Right lobe of liver (tissue), 4 donors: ENCODE measurements at regions not wholly inside any gene's neighbourhood (a gene's known extent, or its start where the extent isn't known, plus 50 kb on each side); places are given as distances from the start of the nearest gene placed in this dataset.

Experiments
- POLR2A ChIP-seq: fragments of 450-650 bp; IDR thresholded peaks from one replicate; pipeline ENCODE4 v1.6.1; 2017; ENCODE audit warnings: antibody characterized with exemption, mild to moderate bottlenecking
- TF ChIP-seq, protein P1 (sequence below), 4 donors: fragments of 200-600 bp in 3 of 4; fragments of 450-650 bp in 1 of 4; IDR thresholded peaks; one replicate each; pipeline versions ENCODE4 v1.5.1 to v1.8.0; 2016 to 2022; ENCODE audit warnings: antibody characterized with exemption in 4 of 4, mild to moderate bottlenecking in 2 of 4
- donor health status: DM: no; HTN: no; CAD: no.
- donor health status: DM: no; HTN: no; CAD: no.
- donor health status: DM: no; HTN: yes; CAD: no.

GRCh38 chr5:93915142-93915553 lies 173.7 kb upstream of the POU5F2 start:
- TF ChIP-seq, protein P1, sequence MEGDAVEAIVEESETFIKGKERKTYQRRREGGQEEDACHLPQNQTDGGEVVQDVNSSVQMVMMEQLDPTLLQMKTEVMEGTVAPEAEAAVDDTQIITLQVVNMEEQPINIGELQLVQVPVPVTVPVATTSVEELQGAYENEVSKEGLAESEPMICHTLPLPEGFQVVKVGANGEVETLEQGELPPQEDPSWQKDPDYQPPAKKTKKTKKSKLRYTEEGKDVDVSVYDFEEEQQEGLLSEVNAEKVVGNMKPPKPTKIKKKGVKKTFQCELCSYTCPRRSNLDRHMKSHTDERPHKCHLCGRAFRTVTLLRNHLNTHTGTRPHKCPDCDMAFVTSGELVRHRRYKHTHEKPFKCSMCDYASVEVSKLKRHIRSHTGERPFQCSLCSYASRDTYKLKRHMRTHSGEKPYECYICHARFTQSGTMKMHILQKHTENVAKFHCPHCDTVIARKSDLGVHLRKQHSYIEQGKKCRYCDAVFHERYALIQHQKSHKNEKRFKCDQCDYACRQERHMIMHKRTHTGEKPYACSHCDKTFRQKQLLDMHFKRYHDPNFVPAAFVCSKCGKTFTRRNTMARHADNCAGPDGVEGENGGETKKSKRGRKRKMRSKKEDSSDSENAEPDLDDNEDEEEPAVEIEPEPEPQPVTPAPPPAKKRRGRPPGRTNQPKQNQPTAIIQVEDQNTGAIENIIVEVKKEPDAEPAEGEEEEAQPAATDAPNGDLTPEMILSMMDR (IDR thresholded peaks at IDR 0.05): peak; percentile 58 to 64 (median 62)
- TF ChIP-seq POLR2A: no peak
